ENCODE measurements at regions not wholly inside any gene's neighbourhood (a gene's known extent, or its start where the extent isn't known, plus 50 kb on each side); places are given as distances from the start of the nearest gene placed in this dataset.
"Not testable (repeated sequence)": the region's sequence is repeated elsewhere in the genome, so short reads cannot be mapped to it uniquely, and the experiment has no call there.

GRCh38 chr20:26373066-26373465 lies 676.4 kb upstream of the ZNF337 start:
- H3K36me3 ChIP-seq; H3K27me3 ChIP-seq; H3K4me1 ChIP-seq; ATAC-seq (ENCODE audit: low FRiP score in 2 of 2); DNase-seq; H3K27ac ChIP-seq; H3K4me3 ChIP-seq; H3K9me3 ChIP-seq: not testable (repeated sequence)
- WGBS, 2 donors: 76 to 78% methylated on average over 3 of the region's 3 CpGs

GRCh38 chr20:26354511-26354910 lies 657.9 kb upstream of the ZNF337 start:
- H3K36me3 ChIP-seq: no peaks in the 10 kb centered on the region
- H3K4me3 ChIP-seq: no peak overlapping the region
- no peaks in the 10 kb centered on the region for H3K4me1 ChIP-seq
- no peaks in the 10 kb centered on the region for H3K27me3 ChIP-seq
- ATAC-seq (ENCODE audit: low FRiP score in 2 of 2) (no peak), DNase-seq (no peak)
- 67 to 74% methylated on average over 2 of the region's 2 CpGs for WGBS, 2 donors
- H3K9me3 ChIP-seq: peaks cover 0 to 12% (median 0%) of the 10 kb centered on the region in 4 donors
- H3K27ac ChIP-seq: no peak overlapping the region
- no peak for TF ChIP-seq POLR2AphosphoS5 (IDR thresholded peaks at IDR 0.05)
- no peak for TF ChIP-seq CTCF (IDR thresholded peaks at IDR 0.05)
- no peak for TF ChIP-seq POLR2A (IDR thresholded peaks at IDR 0.05)
- no peak for TF ChIP-seq EP300 (IDR thresholded peaks at IDR 0.05)

GRCh38 chr20:26347396-26347795 lies 650.7 kb upstream of the ZNF337 start:
- no peaks in the 10 kb centered on the region for H3K36me3 ChIP-seq
- no peak for TF ChIP-seq POLR2A (IDR thresholded peaks at IDR 0.05)
- no peak for TF ChIP-seq POLR2AphosphoS5 (IDR thresholded peaks at IDR 0.05)
- TF ChIP-seq CTCF (IDR thresholded peaks at IDR 0.05): no peak
- no peak for TF ChIP-seq EP300 (IDR thresholded peaks at IDR 0.05)
- 90 to 94% methylated on average over 4 of the region's 4 CpGs for WGBS, 2 donors

GRCh38 chr20:26340460-26341065 lies 643.9 kb upstream of the ZNF337 start:
- H3K4me1 ChIP-seq; ATAC-seq (ENCODE audit: low FRiP score in 2 of 2); H3K27me3 ChIP-seq; H3K27ac ChIP-seq; H3K36me3 ChIP-seq; DNase-seq; H3K9me3 ChIP-seq; H3K4me3 ChIP-seq: not testable (repeated sequence)
- 87 to 94% methylated on average over 6 of the region's 6 CpGs for WGBS, 2 donors

More at GRCh38 chr20:26347396-26347795, 650.7 kb upstream of the ZNF337 start:
- Histone ChIP-seq H3K4me1 (no peaks in the 10 kb centered on the region), H3K27ac (no peak overlapping the region), H3K9me3 (peaks cover 0 to 8% (median 2%) of the 10 kb centered on the region in 4 donors), H3K4me3 (no peak overlapping the region), H3K27me3 (no peaks in the 10 kb centered on the region)
- DNase-seq: no peak
- no peak for ATAC-seq (ENCODE audit: low FRiP score in 2 of 2)

- DNase-seq (no peak), ATAC-seq (ENCODE audit: low FRiP score in 2 of 2) (no peak)
- no peaks in the 10 kb centered on the region for H3K36me3 ChIP-seq
- no peak for TF ChIP-seq POLR2A (IDR thresholded peaks at IDR 0.05)
- no peak overlapping the region for H3K4me3 ChIP-seq
- peaks cover 0 to 19% (median 4%) of the 10 kb centered on the region in 4 donors for H3K9me3 ChIP-seq
- WGBS, 2 donors: 85 to 87% methylated on average over 5 of the region's 5 CpGs
- no peaks in the 10 kb centered on the region for H3K4me1 ChIP-seq
- no peak overlapping the region for H3K27ac ChIP-seq
- no peaks in the 10 kb centered on the region for H3K27me3 ChIP-seq
These were observed 627.5 kb upstream of the ZNF337 start for GRCh38 chr20:26324177-26324576.

- Histone ChIP-seq H3K27me3 (no peaks in the 10 kb centered on the region), H3K27ac (no peak overlapping the region), H3K4me3 (no peak overlapping the region), H3K4me1 (no peaks in the 10 kb centered on the region), H3K36me3 (no peaks in the 10 kb centered on the region), H3K9me3 (no peaks in the 10 kb centered on the region)
- TF ChIP-seq EP300 (IDR thresholded peaks at IDR 0.05): no peak
- TF ChIP-seq POLR2AphosphoS5 (IDR thresholded peaks at IDR 0.05): no peak
- no peak for TF ChIP-seq POLR2A (IDR thresholded peaks at IDR 0.05)
- TF ChIP-seq CTCF (IDR thresholded peaks at IDR 0.05): no peak
- WGBS, 2 donors: 83 to 87% methylated on average over 6 of the region's 6 CpGs
- DNase-seq: no peak
- ATAC-seq (ENCODE audit: low FRiP score in 2 of 2): no peak
These were observed 618.4 kb upstream of the ZNF337 start for GRCh38 chr20:26315054-26315453.

GRCh38 chr20:26309720-26310119 lies 613.1 kb upstream of the ZNF337 start:
- not testable (repeated sequence) for ATAC-seq (ENCODE audit: low FRiP score in 2 of 2); H3K4me3 ChIP-seq; H3K9me3 ChIP-seq; H3K27me3 ChIP-seq; H3K4me1 ChIP-seq; DNase-seq; H3K36me3 ChIP-seq; H3K27ac ChIP-seq
- WGBS, 2 donors: 84 to 85% methylated on average over 3 of the region's 3 CpGs

Data from upper lobe of left lung (tissue), 6 donors.